Inflammatory macrophage treated with lipopolysaccharide for 4 hours (primary cell): ENCODE measurements at regions not wholly inside any gene's neighbourhood (a gene's known extent, or its start where the extent isn't known, plus 50 kb on each side); places are given as distances from the start of the nearest gene placed in this dataset.
"Not testable (repeated sequence)": the region's sequence is repeated elsewhere in the genome, so short reads cannot be mapped to it uniquely, and the experiment has no call there.

Source experiments
- DNase-seq: peaks from one replicate; pipeline ENCODE4 v3.0.0-alpha.2; 2020

- no peak for DNase-seq
Measured at GRCh38 chr2:223182356-223182755, 130.4 kb downstream of the KCNE4 start.

- DNase-seq = no peak
Measured at GRCh38 chr2:223185638-223186037, 133.6 kb downstream of the KCNE4 start.

GRCh38 chr2:223187256-223187655, 135.3 kb downstream of the KCNE4 start:
- no peak for DNase-seq

GRCh38 chr2:223190561-223191206, 138.7 kb downstream of the KCNE4 start:
- not testable (repeated sequence) for DNase-seq

GRCh38 chr2:223196331-223196730, 144.3 kb downstream of the KCNE4 start:
- DNase-seq = no peak

- no peak for DNase-seq
Measured at GRCh38 chr2:223197046-223197445, 145.1 kb downstream of the KCNE4 start.

- no peak for DNase-seq
Measured at GRCh38 chr2:223199531-223200515, 147.8 kb downstream of the KCNE4 start.

- DNase-seq = no peak
Measured at GRCh38 chr2:223203971-223204929, 152.3 kb downstream of the KCNE4 start.

- no peak for DNase-seq
Measured at GRCh38 chr2:223210489-223210888, 158.5 kb downstream of the KCNE4 start.

- DNase-seq = no peak
Measured at GRCh38 chr2:223214394-223215253, 162.6 kb downstream of the KCNE4 start.

GRCh38 chr2:223215254-223215516, 163.2 kb downstream of the KCNE4 start:
- DNase-seq = no peak

- DNase-seq = no peak
Measured at GRCh38 chr2:223217373-223217772, 165.4 kb downstream of the KCNE4 start.

- DNase-seq = no peak
Measured at GRCh38 chr2:223218587-223219178, 166.7 kb downstream of the KCNE4 start.

GRCh38 chr2:223219872-223220657, 168.1 kb downstream of the KCNE4 start:
- DNase-seq = no peak

GRCh38 chr2:223220658-223220925, 168.6 kb downstream of the KCNE4 start:
- no peak for DNase-seq

- no peak for DNase-seq
Measured at GRCh38 chr2:223221139-223221835, 169.3 kb downstream of the KCNE4 start.

GRCh38 chr2:223222397-223222796, 170.4 kb downstream of the KCNE4 start:
- no peak for DNase-seq

GRCh38 chr2:223223156-223223555, 171.2 kb downstream of the KCNE4 start:
- DNase-seq = no peak

GRCh38 chr2:223225266-223225665, 173.3 kb downstream of the KCNE4 start:
- no peak for DNase-seq

- DNase-seq = no peak
Measured at GRCh38 chr2:223226264-223226663, 174.3 kb downstream of the KCNE4 start.

GRCh38 chr2:223227338-223227737, 175.3 kb downstream of the KCNE4 start:
- DNase-seq = no peak
